Body of pancreas (tissue), 4 donors: ENCODE measurements at regions not wholly inside any gene's neighbourhood (a gene's known extent, or its start where the extent isn't known, plus 50 kb on each side); places are given as distances from the start of the nearest gene placed in this dataset.

ENCODE experiments used
- CTCF ChIP-seq, 7 experiments: fragments of 450-650 bp in 4 of 7; fragments of 200-600 bp in 3 of 7; sonication (generic) in 3 of 7; IDR thresholded peaks; one replicate each; pipeline ENCODE4 v1.5.1; 2016 to 2019; ENCODE audit warnings: antibody characterized with exemption in 7 of 7
- POLR2A ChIP-seq, 3 donors: fragments of 450-650 bp; IDR thresholded peaks; one replicate each; pipeline ENCODE4 v1.6.1; 2016; ENCODE audit warnings: antibody characterized with exemption in 3 of 3, mild to moderate bottlenecking in 2 of 3

GRCh38 chr2:104448661-104449440 lies 405.1 kb upstream of the POU3F3 start:
- TF ChIP-seq CTCF (IDR thresholded peaks at IDR 0.05) = no peak
- TF ChIP-seq POLR2A (IDR thresholded peaks at IDR 0.05) = no peak
